Left ventricle myocardium inferior (tissue), 1 donor: ENCODE measurements at regions not wholly inside any gene's neighbourhood (a gene's known extent, or its start where the extent isn't known, plus 50 kb on each side); places are given as distances from the start of the nearest gene placed in this dataset.

Experiments used
- DNase-seq: peaks from one replicate; pipeline ENCODE4 v3.0.0-alpha.2; 2020
- H3K27ac ChIP-seq: fragments of 200-600 bp; replicated peaks from 2 replicates; pipeline ENCODE4 v1.8.0; 2021
- H3K27me3 ChIP-seq: fragments of 200-600 bp; 2 replicates; pipeline ENCODE4 v1.8.0; 2021; ENCODE audit warnings: low read depth
- H3K36me3 ChIP-seq: fragments of 200-600 bp; 2 replicates; pipeline ENCODE4 v1.8.0; 2021
- H3K4me1 ChIP-seq: fragments of 200-600 bp; 2 replicates; pipeline ENCODE4 v1.8.0; 2021
- H3K4me3 ChIP-seq: fragments of 200-600 bp; 2 replicates; pipeline ENCODE4 v1.8.0; 2021; ENCODE audit warnings: mild to moderate bottlenecking, moderate library complexity
- H3K9me3 ChIP-seq: fragments of 200-600 bp; replicated peaks from 2 replicates; pipeline ENCODE4 v1.8.0; 2021
- CTCF ChIP-seq: fragments of 200-600 bp; IDR thresholded peaks from 2 replicates; pipeline ENCODE4 v1.8.0; 2021; ENCODE audit warnings: antibody characterized with exemption, mild to moderate bottlenecking, borderline replicate concordance
- intact Hi-C: fragments of 100-400 bp; cut with micrococcal nuclease; formaldehyde crosslinking; loops from one replicate; pipeline ENCODE4 v1.11.0; 2022
- donor health status: DM: no; HTN: yes; CAD: no; lungs with severe emphysema.

GRCh38 chr21:14690886-14691285 lies 144.8 kb upstream of the SAMSN1 start:
- no peaks in the 10 kb centered on the region for H3K27me3 ChIP-seq
- no peak for TF ChIP-seq CTCF
- H3K36me3 ChIP-seq, result no peaks in the 10 kb centered on the region
- no peaks in the 10 kb centered on the region for H3K4me1 ChIP-seq
- H3K9me3 ChIP-seq, result peaks cover 3% of the 10 kb centered on the region
- intact Hi-C loops, result no loop called here
- no peak for DNase-seq
- H3K4me3 ChIP-seq, result no peak overlapping the region
- no peak overlapping the region for H3K27ac ChIP-seq

DNA sequence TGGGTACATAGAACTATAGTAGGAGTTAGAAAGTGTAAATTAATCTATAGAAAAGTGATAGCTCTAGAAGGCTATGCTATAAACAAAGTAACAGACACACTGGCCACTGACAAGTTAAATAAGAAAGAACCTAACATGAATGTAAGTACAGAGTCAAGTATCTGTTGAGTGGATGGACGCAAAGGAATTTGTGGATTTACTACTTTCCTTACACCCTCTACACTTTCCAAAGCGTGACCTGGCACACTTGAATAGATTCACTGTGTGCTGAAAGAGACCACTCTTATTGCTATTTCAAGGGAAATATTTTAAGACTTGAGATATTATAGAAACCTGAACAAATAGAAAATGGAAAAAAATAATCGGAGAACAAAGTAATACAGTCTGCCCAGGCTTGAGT lies 142.8 kb upstream of the SAMSN1 start:
- H3K4me1 ChIP-seq, result no peaks in the 10 kb centered on the region
- intact Hi-C loops, result no loop called here
- H3K36me3 ChIP-seq, result no peaks in the 10 kb centered on the region
- no peak for DNase-seq
- H3K27ac ChIP-seq, result no peak overlapping the region
- H3K27me3 ChIP-seq, result no peaks in the 10 kb centered on the region
- no peak overlapping the region for H3K4me3 ChIP-seq
- TF ChIP-seq CTCF, result no peak
- peaks cover 3% of the 10 kb centered on the region for H3K9me3 ChIP-seq

DNA sequence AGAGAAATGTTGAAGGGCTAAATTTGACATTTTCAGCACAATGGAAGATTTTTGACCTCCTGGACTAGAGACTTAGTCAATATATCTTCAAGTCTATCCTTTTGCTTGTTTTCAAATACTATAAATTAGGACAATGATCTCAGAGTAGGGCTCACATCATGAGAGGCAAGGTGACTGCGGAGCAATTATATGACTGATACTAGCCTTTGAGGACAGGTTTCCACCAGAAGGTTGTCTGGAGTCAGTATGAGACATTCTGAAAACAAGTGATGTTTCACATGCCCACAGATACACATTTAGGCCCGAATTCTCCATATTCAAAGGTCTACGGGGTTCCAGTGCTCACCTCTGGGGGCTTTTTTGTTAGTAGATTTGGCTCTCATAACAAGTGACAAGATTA lies 142.3 kb upstream of the SAMSN1 start:
- DNase-seq, result no peak
- peaks cover 3% of the 10 kb centered on the region for H3K9me3 ChIP-seq
- no peaks in the 10 kb centered on the region for H3K4me1 ChIP-seq
- H3K27ac ChIP-seq, result no peak overlapping the region
- H3K4me3 ChIP-seq, result no peak overlapping the region
- H3K27me3 ChIP-seq, result no peaks in the 10 kb centered on the region
- intact Hi-C loops, result no loop called here
- H3K36me3 ChIP-seq, result no peaks in the 10 kb centered on the region
- no peak for TF ChIP-seq CTCF

DNA sequence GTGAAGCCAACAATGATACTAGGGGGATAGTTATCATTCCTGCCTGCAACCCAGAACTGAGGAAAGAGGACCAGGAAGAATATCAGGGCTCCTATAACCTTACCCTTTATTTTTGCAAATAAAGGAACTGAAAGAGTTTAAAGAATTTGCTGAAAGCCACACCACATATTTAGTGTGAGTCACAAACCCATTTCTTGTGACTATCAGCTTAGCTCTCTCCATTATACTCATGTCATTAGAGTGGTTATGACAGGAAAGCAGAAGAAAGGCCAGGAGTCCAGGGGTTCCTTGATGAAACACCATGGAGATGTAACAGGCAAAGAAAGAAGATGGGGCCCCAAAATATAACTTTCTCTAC lies 141.1 kb upstream of the SAMSN1 start:
- H3K4me1 ChIP-seq, result no peaks in the 10 kb centered on the region
- no peak for TF ChIP-seq CTCF
- no peaks in the 10 kb centered on the region for H3K36me3 ChIP-seq
- H3K4me3 ChIP-seq, result no peak overlapping the region
- H3K27me3 ChIP-seq, result no peaks in the 10 kb centered on the region
- no peak for DNase-seq
- intact Hi-C loops, result no loop called here
- H3K9me3 ChIP-seq, result peaks cover 3% of the 10 kb centered on the region
- no peak overlapping the region for H3K27ac ChIP-seq

DNA sequence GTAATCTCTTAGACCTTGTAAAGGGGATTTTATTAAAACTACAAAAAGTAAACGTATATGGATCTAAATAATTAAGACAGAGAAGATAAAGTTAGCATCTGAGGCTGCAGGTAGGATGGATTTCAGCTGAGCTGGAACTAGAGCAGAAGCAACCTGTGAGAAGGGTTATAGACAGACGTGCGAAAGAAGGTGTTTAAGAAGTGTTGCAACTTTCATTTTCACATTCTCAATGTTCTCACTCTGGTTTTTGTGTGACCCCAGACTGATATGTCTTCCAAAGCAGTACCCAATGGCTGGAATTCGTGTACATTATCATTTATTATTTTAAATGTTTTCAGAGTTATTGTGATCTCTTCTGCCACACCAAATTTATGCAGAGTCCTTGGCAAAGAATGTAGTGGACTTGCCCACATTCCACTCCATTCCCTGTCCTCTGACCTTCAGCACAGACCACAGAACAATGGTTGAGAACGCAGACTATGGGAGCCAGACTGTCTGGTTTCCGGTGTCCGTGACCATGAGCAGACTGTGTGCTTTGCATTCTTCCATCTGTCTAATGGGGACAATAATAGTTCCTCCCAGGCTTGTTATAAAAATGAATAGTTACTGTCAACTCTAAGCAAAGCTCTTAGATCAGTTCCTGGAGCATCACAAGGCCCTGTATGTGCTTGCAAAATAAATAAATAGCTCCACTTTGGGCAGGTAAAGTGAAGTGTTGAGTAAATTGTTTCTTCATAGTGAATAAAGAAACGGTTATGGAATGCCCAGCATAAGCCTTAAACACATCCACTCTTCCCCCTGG lies 140.6 kb upstream of the SAMSN1 start:
- Histone ChIP-seq H3K27me3 (no peaks in the 10 kb centered on the region), H3K4me3 (no peak overlapping the region), H3K4me1 (no peaks in the 10 kb centered on the region), H3K36me3 (no peaks in the 10 kb centered on the region), H3K9me3 (peaks cover 3% of the 10 kb centered on the region), H3K27ac (no peak overlapping the region)
- DNase-seq, result no peak
- intact Hi-C loops, result no loop called here
- TF ChIP-seq CTCF, result no peak

- H3K27me3 ChIP-seq, result no peaks in the 10 kb centered on the region
- H3K9me3 ChIP-seq, result peaks cover 3% of the 10 kb centered on the region
- TF ChIP-seq CTCF, result no peak
- H3K36me3 ChIP-seq, result no peaks in the 10 kb centered on the region
- H3K4me3 ChIP-seq, result no peak overlapping the region
- no peak for DNase-seq
- no peaks in the 10 kb centered on the region for H3K4me1 ChIP-seq
- H3K27ac ChIP-seq, result no peak overlapping the region
- intact Hi-C loops, result no loop called here
These were observed 139.5 kb upstream of the SAMSN1 start for GRCh38 chr21:14685568-14685967.
